ENCODE measurements at regions not wholly inside any gene's neighbourhood (a gene's known extent, or its start where the extent isn't known, plus 50 kb on each side); places are given as distances from the start of the nearest gene placed in this dataset.

DNA sequence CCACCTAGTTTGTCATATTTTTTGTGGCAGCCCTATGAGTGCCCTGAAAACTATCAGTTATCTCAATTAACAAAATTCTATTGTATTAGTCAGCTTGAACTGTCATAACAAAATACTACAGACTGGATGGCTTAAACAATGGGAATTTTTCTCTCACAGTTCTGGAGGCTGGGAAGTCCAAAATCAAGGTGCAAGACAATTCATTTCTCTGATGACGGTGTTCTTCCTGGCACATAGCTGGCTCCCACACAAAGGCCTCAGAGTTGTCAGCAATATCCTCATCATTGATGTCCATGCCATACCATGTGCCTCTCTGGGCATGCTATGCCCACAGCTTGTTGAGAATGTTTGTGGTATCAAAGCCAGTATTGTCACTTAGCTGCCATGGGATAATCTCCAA lies 691.9 kb downstream of the NR2F1-AS1 start:
- TF ChIP-seq, protein P1, sequence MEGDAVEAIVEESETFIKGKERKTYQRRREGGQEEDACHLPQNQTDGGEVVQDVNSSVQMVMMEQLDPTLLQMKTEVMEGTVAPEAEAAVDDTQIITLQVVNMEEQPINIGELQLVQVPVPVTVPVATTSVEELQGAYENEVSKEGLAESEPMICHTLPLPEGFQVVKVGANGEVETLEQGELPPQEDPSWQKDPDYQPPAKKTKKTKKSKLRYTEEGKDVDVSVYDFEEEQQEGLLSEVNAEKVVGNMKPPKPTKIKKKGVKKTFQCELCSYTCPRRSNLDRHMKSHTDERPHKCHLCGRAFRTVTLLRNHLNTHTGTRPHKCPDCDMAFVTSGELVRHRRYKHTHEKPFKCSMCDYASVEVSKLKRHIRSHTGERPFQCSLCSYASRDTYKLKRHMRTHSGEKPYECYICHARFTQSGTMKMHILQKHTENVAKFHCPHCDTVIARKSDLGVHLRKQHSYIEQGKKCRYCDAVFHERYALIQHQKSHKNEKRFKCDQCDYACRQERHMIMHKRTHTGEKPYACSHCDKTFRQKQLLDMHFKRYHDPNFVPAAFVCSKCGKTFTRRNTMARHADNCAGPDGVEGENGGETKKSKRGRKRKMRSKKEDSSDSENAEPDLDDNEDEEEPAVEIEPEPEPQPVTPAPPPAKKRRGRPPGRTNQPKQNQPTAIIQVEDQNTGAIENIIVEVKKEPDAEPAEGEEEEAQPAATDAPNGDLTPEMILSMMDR (IDR thresholded peaks at IDR 0.05) = no peak
- DNase-seq (ENCODE audit: low spot score) (no peak), ATAC-seq (ENCODE audit: low FRiP score) (no peak)

DNA sequence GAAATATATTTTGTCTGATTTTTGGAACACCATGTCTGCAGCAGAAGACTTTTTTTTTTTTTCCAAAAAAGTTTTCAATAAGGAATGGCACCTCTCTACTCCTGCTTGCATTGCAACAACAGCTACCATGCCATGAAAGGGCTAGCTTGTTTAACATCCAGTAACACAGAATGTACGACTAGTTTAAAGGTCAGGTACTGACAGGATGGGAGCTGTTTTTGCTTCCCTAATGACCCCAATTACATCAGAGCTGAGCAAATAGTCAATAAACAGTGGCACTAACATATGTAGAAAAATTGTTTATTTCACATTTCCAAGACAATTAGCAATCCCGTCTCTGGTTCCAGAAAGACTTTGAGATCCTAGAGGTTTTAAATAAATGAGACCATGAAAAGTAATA lies 693.8 kb downstream of the NR2F1-AS1 start:
- DNase-seq (ENCODE audit: low spot score) (no peak), ATAC-seq (ENCODE audit: low FRiP score) (no peak)
- TF ChIP-seq, protein P1 (IDR thresholded peaks at IDR 0.05) = no peak

DNA sequence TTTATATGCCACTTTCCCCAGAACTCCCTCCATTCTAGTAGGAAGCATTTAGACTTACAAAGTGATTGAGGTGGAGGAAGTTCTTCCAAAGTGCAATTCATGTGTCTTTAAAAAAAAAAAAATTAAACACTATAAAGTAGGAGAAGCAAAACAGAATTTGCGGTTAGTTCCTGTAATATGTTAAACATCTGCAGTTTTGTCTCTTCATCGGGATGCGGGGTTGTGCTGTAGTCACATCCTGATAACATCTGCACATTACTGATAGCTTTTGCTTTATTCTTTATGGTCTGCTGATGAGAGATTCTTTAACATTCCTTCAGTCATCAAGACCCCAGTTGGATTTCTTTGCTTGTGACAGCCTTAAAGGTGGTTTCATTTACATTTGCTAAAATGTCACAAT lies 694.3 kb downstream of the NR2F1-AS1 start:
- ATAC-seq (ENCODE audit: low FRiP score) = no peak
- TF ChIP-seq, protein P1 (IDR thresholded peaks at IDR 0.05) = no peak
- DNase-seq (ENCODE audit: low spot score) = no peak

DNA sequence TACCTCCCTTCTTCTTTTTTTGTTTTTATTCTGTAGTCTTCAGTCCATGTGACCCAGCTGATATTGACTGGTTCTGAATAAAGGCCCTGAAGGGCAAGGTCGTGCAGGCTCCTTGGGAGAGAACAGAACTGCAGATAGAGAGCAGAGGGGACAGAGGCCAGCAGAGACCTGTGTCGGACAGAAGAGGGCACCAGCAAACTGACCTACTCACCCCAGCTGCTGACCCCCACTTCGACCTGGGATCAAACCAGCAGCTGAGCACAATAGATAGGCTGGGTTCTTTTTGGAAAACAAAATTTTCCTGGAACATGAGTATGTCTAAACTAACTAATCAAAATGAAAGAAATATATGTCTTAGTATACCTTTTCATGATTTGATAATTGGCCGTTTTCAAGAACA lies 695.1 kb downstream of the NR2F1-AS1 start:
- ATAC-seq (ENCODE audit: low FRiP score) (no peak), DNase-seq (ENCODE audit: low spot score) (no peak)
- TF ChIP-seq, protein P1 (IDR thresholded peaks at IDR 0.05) = no peak

DNA sequence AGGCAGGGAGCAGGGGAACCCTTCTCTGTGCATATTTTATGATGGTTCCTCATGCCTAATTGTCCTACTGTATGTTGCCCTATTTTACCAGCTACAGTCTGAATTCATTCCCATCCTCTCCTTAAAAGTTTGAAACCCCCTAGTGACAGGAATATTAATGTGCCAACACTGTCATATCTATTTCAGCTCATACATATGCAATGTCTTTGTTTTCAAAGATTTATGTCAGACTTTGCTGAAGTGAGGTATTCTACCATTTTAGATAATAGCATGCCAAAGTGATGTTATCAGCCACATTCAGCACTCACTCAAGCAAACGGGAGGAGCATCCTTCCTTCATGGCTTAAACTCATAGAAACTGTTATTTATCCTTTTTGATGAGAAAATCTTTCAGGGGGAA lies 696.5 kb downstream of the NR2F1-AS1 start:
- ATAC-seq (ENCODE audit: low FRiP score) = no peak
- no peak for DNase-seq (ENCODE audit: low spot score)
- TF ChIP-seq, protein P1 (IDR thresholded peaks at IDR 0.05) = no peak

DNA sequence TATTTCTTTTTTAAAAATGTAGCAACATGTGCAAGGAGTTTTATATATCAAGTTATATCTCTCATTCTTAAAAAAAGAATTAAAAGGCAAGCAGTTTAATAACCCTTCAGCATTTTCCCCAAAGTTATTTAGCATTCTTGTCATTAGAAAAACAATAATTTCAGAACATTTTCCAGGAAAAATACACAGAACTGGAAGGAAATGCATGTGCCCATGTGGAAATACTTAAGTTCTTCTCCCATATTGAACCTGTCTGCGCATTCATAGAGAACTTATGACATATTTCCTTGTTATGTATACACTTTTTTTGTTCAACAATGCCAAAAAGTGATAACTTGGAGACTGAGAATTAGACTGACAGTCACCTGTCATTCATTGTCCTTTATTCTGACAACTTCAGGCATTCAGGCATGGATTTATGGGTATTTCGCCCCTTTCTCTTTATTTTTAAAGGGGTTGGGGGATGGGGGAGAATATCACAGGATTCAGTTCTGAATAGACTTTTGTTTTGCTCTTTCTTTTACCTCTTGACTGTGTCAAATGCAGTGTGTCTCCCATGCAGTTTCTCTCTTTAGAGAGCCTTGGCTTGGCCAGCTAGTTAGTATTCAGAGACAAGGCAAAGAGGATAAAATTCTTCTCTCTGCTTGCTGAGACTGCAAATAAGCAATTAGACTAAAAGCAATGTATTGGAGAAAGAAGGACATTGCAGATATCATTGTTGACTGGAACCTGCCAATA lies 701.0 kb downstream of the NR2F1-AS1 start:
- TF ChIP-seq, protein P1 (IDR thresholded peaks at IDR 0.05) = no peak
- DNase-seq (ENCODE audit: low spot score) (no peak), ATAC-seq (ENCODE audit: low FRiP score) (no peak)

DNA sequence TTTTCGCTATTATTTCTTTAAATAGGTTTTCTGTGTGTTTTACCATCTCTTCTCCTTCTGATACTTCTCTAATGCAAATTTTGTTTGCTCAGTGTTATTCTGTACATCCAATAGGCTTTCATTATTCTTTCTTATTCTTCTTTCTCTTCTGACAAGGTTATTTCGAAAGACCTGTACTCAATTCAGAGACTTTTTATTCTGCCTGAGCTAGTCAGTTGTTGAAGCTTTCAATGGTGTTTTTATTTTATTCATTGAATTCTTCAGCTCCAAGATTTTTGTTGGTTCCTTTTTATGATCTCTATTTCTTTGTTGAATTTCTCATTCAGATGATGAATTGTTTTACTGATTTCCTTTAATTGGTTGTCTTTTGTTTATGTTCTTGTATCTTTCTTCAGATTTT lies 706.2 kb downstream of the NR2F1-AS1 start:
- DNase-seq (ENCODE audit: low spot score) (no peak), ATAC-seq (ENCODE audit: low FRiP score) (no peak)
- TF ChIP-seq, protein P1 (IDR thresholded peaks at IDR 0.05) = no peak
